ENCODE measurements at regions not wholly inside any gene's neighbourhood (a gene's known extent, or its start where the extent isn't known, plus 50 kb on each side); places are given as distances from the start of the nearest gene placed in this dataset.

GRCh38 chr3:20334842-20335241, 148.8 kb upstream of the SGO1 start:
- DNase-seq (ENCODE audit: low spot score), result no peak
- no peak overlapping the region for H3K27ac ChIP-seq
- TF ChIP-seq CTCF (conservative IDR thresholded peaks at IDR 0.05; ENCODE audit: low read depth), result no peak
- ChIA-PET POLR2A (ENCODE audit: low non-redundant PET) (no interaction called here), CTCF (no interaction called here)

- TF ChIP-seq CTCF (conservative IDR thresholded peaks at IDR 0.05; ENCODE audit: low read depth), result no peak
- ChIA-PET POLR2A (ENCODE audit: low non-redundant PET) (no interaction called here), CTCF (no interaction called here)
- no peak for DNase-seq (ENCODE audit: low spot score)
- H3K27ac ChIP-seq, result no peak overlapping the region
Measured at GRCh38 chr3:20327889-20328288, 141.9 kb upstream of the SGO1 start.

GRCh38 chr3:20326541-20326940, 140.5 kb upstream of the SGO1 start:
- CTCF ChIA-PET, result no interaction called here
- TF ChIP-seq CTCF (conservative IDR thresholded peaks at IDR 0.05; ENCODE audit: low read depth), result no peak
- no peak for DNase-seq (ENCODE audit: low spot score)
- H3K27ac ChIP-seq, result no peak overlapping the region
- POLR2A ChIA-PET (ENCODE audit: low non-redundant PET), result no interaction called here

GRCh38 chr3:20325563-20325962, 139.6 kb upstream of the SGO1 start:
- DNase-seq (ENCODE audit: low spot score), result no peak
- no peak overlapping the region for H3K27ac ChIP-seq
- TF ChIP-seq CTCF (conservative IDR thresholded peaks at IDR 0.05; ENCODE audit: low read depth), result no peak
- CTCF ChIA-PET, result no interaction called here
- POLR2A ChIA-PET (ENCODE audit: low non-redundant PET), result no interaction called here

GRCh38 chr3:20324664-20325478, 138.9 kb upstream of the SGO1 start:
- DNase-seq (ENCODE audit: low spot score), result no peak
- CTCF ChIA-PET, result no interaction called here
- H3K27ac ChIP-seq, result no peak overlapping the region
- POLR2A ChIA-PET (ENCODE audit: low non-redundant PET), result no interaction called here
- no peak for TF ChIP-seq CTCF (conservative IDR thresholded peaks at IDR 0.05; ENCODE audit: low read depth)

GRCh38 chr3:20323307-20323927, 137.4 kb upstream of the SGO1 start:
- ChIA-PET CTCF (no interaction called here), POLR2A (ENCODE audit: low non-redundant PET) (no interaction called here)
- no peak overlapping the region for H3K27ac ChIP-seq
- no peak for TF ChIP-seq CTCF (conservative IDR thresholded peaks at IDR 0.05; ENCODE audit: low read depth)
- DNase-seq (ENCODE audit: low spot score), result no peak
